ENCODE measurements at regions not wholly inside any gene's neighbourhood (a gene's known extent, or its start where the extent isn't known, plus 50 kb on each side); places are given as distances from the start of the nearest gene placed in this dataset.

GRCh38 chr12:19751078-19751477 lies 311.8 kb downstream of the AEBP2 start:
- H3K4me1 ChIP-seq (ENCODE audit: control insufficient read depth in 2 of 2, insufficient read depth in 2 of 2, low read length in 2 of 2), result no peaks in the 10 kb centered on the region
- H3K9ac ChIP-seq (ENCODE audit: low read length), result no peak overlapping the region
- no peaks in the 10 kb centered on the region for H3K79me2 ChIP-seq (ENCODE audit: control insufficient read depth, insufficient read depth, low read length)
- no peak for DNase-seq
- CTCF ChIA-PET, result no interaction called here
- intact Hi-C loops (cut with micrococcal nuclease), result no loop called here
- Mint-ChIP-seq H3K27me3 (no peaks in the 10 kb centered on the region), H3K9me3 (ENCODE audit: insufficient read depth) (peaks cover 17% of the 10 kb centered on the region), H3K4me1 (no peaks in the 10 kb centered on the region), H3K4me3 (no peak overlapping the region), H3K27ac (no peak overlapping the region)
- TF ChIP-seq CTCF (IDR thresholded peaks at IDR 0.05) (no peak), EZH2 (IDR thresholded peaks at IDR 0.05; ENCODE audit: borderline replicate concordance, insufficient read depth, low read depth, low read length, poor library complexity, severe bottlenecking) (no peak)
- H3K4me2 ChIP-seq (replicated peaks; ENCODE audit: low read depth, low read length, poor library complexity, severe bottlenecking), result no peak overlapping the region
- ATAC-seq (ENCODE audit: low read depth), result no peak
- no peaks in the 10 kb centered on the region for H3K27me3 ChIP-seq (replicated peaks in 1 of 4; ENCODE audit: control extremely low read depth in 1 of 4, control insufficient read depth in 3 of 4, insufficient read depth in 4 of 4, low read length in 3 of 4)
- no peak overlapping the region for H2AFZ ChIP-seq (ENCODE audit: insufficient read depth, low read depth, low read length, poor library complexity, severe bottlenecking)
- peaks cover 2 to 8% (median 4%) of the 10 kb centered on the region in 3 donors for H3K9me3 ChIP-seq (ENCODE audit: control extremely low read depth in 1 of 3, control insufficient read depth in 2 of 3, insufficient read depth in 1 of 3, low read length in 2 of 3)
- WGBS (ENCODE audit: insufficient coverage), result no CpG with 5 or more reads among the region's 1 CpG
- H3K4me3 ChIP-seq (ENCODE audit: control extremely low read depth in 1 of 5, extremely low read depth in 1 of 5, insufficient read depth in 1 of 5, low read depth in 2 of 5, low read length in 4 of 5), result no peak overlapping the region
- H3K36me3 ChIP-seq (replicated peaks in 1 of 2; ENCODE audit: control extremely low read depth in 1 of 2, control insufficient read depth in 1 of 2, extremely low read depth in 1 of 2, insufficient read depth in 2 of 2, low read length in 1 of 2), result no peaks in the 10 kb centered on the region
- H3K27ac ChIP-seq (ENCODE audit: low read length in 2 of 2), result no peak overlapping the region
- H4K20me1 ChIP-seq (ENCODE audit: control insufficient read depth, insufficient read depth, low read length, poor library complexity, severe bottlenecking), result no peaks in the 10 kb centered on the region
- POLR2A ChIA-PET, result no interaction called here

- H3K27me3 ChIP-seq (replicated peaks in 1 of 4; ENCODE audit: control extremely low read depth in 1 of 4, control insufficient read depth in 3 of 4, insufficient read depth in 4 of 4, low read length in 3 of 4), result no peaks in the 10 kb centered on the region
- peaks cover 2 to 8% (median 4%) of the 10 kb centered on the region in 3 donors for H3K9me3 ChIP-seq (ENCODE audit: control extremely low read depth in 1 of 3, control insufficient read depth in 2 of 3, insufficient read depth in 1 of 3, low read length in 2 of 3)
- no peaks in the 10 kb centered on the region for H3K79me2 ChIP-seq (ENCODE audit: control insufficient read depth, insufficient read depth, low read length)
- Mint-ChIP-seq H3K9me3 (ENCODE audit: insufficient read depth) (peaks cover 15% of the 10 kb centered on the region), H3K4me3 (no peak overlapping the region), H3K27ac (no peak overlapping the region), H3K27me3 (no peaks in the 10 kb centered on the region), H3K4me1 (no peaks in the 10 kb centered on the region)
- H3K4me3 ChIP-seq (ENCODE audit: control extremely low read depth in 1 of 5, extremely low read depth in 1 of 5, insufficient read depth in 1 of 5, low read depth in 2 of 5, low read length in 4 of 5), result no peak overlapping the region
- H3K4me2 ChIP-seq (replicated peaks; ENCODE audit: low read depth, low read length, poor library complexity, severe bottlenecking), result no peak overlapping the region
- ChIA-PET CTCF (no interaction called here), POLR2A (no interaction called here)
- no peak for ATAC-seq (ENCODE audit: low read depth)
- H3K27ac ChIP-seq (ENCODE audit: low read length in 2 of 2), result no peak overlapping the region
- H3K4me1 ChIP-seq (ENCODE audit: control insufficient read depth in 2 of 2, insufficient read depth in 2 of 2, low read length in 2 of 2), result no peaks in the 10 kb centered on the region
- intact Hi-C loops (cut with micrococcal nuclease), result no loop called here
- no peaks in the 10 kb centered on the region for H3K36me3 ChIP-seq (replicated peaks in 1 of 2; ENCODE audit: control extremely low read depth in 1 of 2, control insufficient read depth in 1 of 2, extremely low read depth in 1 of 2, insufficient read depth in 2 of 2, low read length in 1 of 2)
- H2AFZ ChIP-seq (ENCODE audit: insufficient read depth, low read depth, low read length, poor library complexity, severe bottlenecking), result no peak overlapping the region
- no peak overlapping the region for H3K9ac ChIP-seq (ENCODE audit: low read length)
- no CpG with 5 or more reads among the region's 3 CpGs for WGBS (ENCODE audit: insufficient coverage)
- H4K20me1 ChIP-seq (ENCODE audit: control insufficient read depth, insufficient read depth, low read length, poor library complexity, severe bottlenecking), result no peaks in the 10 kb centered on the region
- DNase-seq, result no peak
- TF ChIP-seq CTCF (IDR thresholded peaks at IDR 0.05) (no peak), EZH2 (IDR thresholded peaks at IDR 0.05; ENCODE audit: borderline replicate concordance, insufficient read depth, low read depth, low read length, poor library complexity, severe bottlenecking) (no peak)
Measured at GRCh38 chr12:19752712-19753111, 313.4 kb downstream of the AEBP2 start.

Measured in B cell (primary cell).